ENCODE measurements at regions not wholly inside any gene's neighbourhood (a gene's known extent, or its start where the extent isn't known, plus 50 kb on each side); places are given as distances from the start of the nearest gene placed in this dataset.
"Not testable (repeated sequence)": the region's sequence is repeated elsewhere in the genome, so short reads cannot be mapped to it uniquely, and the experiment has no call there.

- no peak for TF ChIP-seq CTCF (conservative IDR thresholded peaks at IDR 0.05)
- no peak overlapping the region for H3K27ac ChIP-seq
Measured at GRCh38 chr19:5250127-5250659, 90.4 kb downstream of the PTPRS start.

GRCh38 chr19:5249526-5249925, 91.1 kb downstream of the PTPRS start:
- no peak overlapping the region for H3K27ac ChIP-seq
- TF ChIP-seq CTCF (conservative IDR thresholded peaks at IDR 0.05), result no peak

GRCh38 chr19:5247957-5248705, 92.5 kb downstream of the PTPRS start:
- no peak for TF ChIP-seq CTCF (conservative IDR thresholded peaks at IDR 0.05)
- H3K27ac ChIP-seq, result no peak overlapping the region

- H3K27ac ChIP-seq, result no peak overlapping the region
- TF ChIP-seq CTCF (conservative IDR thresholded peaks at IDR 0.05), result no peak
Measured at GRCh38 chr19:5246554-5247155, 94.0 kb downstream of the PTPRS start.

GRCh38 chr19:5245631-5246553, 94.7 kb downstream of the PTPRS start:
- TF ChIP-seq CTCF (conservative IDR thresholded peaks at IDR 0.05), result no peak
- H3K27ac ChIP-seq, result no peak overlapping the region

- H3K27ac ChIP-seq, result no peak overlapping the region
- no peak for TF ChIP-seq CTCF (conservative IDR thresholded peaks at IDR 0.05)
Measured at GRCh38 chr19:5244351-5244750, 96.3 kb downstream of the PTPRS start.

- TF ChIP-seq CTCF (conservative IDR thresholded peaks at IDR 0.05), result no peak
- H3K27ac ChIP-seq, result no peak overlapping the region
Measured at GRCh38 chr19:5243878-5244277, 96.7 kb downstream of the PTPRS start.

GRCh38 chr19:5241896-5242295, 98.7 kb downstream of the PTPRS start:
- not testable (repeated sequence) for H3K27ac ChIP-seq

Data from VCaP (cell line).